Bronchial epithelial cell (primary cell): ENCODE measurements at regions not wholly inside any gene's neighbourhood (a gene's known extent, or its start where the extent isn't known, plus 50 kb on each side); places are given as distances from the start of the nearest gene placed in this dataset.

ENCODE experiments used
- DNase-seq: peaks from one replicate; pipeline ENCODE4 v3.0.0-alpha.2; 2010; ENCODE audit warnings: low read depth
- FAIRE-seq: peaks from 2 replicates; lab custom pipeline; 2011; peaks lifted over from hg19 to GRCh38; lab: Jason Lieb, UNC
- H3K27me3 ChIP-seq: 2 replicates; pipeline ENCODE4 v1.5.1; 2011; ENCODE audit warnings: low read length; ENCODE audit not compliant: control insufficient read depth, insufficient read depth
- H3K36me3 ChIP-seq: 2 replicates; pipeline ENCODE4 v1.5.1; 2011; ENCODE audit warnings: low read length; ENCODE audit not compliant: control insufficient read depth, insufficient read depth
- H3K4me3 ChIP-seq: 2 replicates; pipeline ENCODE4 v1.5.1; 2011; ENCODE audit warnings: mild to moderate bottlenecking, low read depth, low read length, control low read depth
- TF ChIP-seq, protein P1 (sequence below): IDR thresholded peaks from 2 replicates; pipeline ENCODE4 v1.5.1; 2011; ENCODE audit warnings: mild to moderate bottlenecking, moderate library complexity, low read length, control low read depth, inconsistent platforms; ENCODE audit not compliant: insufficient read depth, severe bottlenecking

DNA sequence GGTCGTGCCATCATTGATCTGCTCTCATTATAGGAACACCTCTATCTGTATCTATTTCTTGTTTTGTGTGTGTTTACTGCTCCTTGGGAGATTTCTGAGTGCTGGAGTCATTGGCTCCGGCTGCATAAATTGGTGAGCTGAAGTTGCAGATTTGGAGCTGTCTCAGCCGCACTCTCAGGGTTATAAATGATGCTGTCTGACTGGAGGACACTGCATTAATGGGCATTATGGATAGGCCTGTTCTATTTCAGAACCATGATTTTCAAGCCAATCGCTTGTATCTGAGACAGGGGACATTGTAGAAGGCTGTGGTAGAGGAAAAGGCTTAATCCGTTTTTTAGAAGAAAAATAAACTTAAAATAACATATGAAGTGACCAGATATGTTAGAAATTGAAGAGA, 126.4 kb upstream of the KIF2B start:
- DNase-seq (no peak), FAIRE-seq (no peak)
- TF ChIP-seq, protein P1, sequence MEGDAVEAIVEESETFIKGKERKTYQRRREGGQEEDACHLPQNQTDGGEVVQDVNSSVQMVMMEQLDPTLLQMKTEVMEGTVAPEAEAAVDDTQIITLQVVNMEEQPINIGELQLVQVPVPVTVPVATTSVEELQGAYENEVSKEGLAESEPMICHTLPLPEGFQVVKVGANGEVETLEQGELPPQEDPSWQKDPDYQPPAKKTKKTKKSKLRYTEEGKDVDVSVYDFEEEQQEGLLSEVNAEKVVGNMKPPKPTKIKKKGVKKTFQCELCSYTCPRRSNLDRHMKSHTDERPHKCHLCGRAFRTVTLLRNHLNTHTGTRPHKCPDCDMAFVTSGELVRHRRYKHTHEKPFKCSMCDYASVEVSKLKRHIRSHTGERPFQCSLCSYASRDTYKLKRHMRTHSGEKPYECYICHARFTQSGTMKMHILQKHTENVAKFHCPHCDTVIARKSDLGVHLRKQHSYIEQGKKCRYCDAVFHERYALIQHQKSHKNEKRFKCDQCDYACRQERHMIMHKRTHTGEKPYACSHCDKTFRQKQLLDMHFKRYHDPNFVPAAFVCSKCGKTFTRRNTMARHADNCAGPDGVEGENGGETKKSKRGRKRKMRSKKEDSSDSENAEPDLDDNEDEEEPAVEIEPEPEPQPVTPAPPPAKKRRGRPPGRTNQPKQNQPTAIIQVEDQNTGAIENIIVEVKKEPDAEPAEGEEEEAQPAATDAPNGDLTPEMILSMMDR = no peak
- Histone ChIP-seq H3K4me3 (no peak overlapping the region), H3K27me3 (no peaks in the 10 kb centered on the region), H3K36me3 (no peaks in the 10 kb centered on the region)

DNA sequence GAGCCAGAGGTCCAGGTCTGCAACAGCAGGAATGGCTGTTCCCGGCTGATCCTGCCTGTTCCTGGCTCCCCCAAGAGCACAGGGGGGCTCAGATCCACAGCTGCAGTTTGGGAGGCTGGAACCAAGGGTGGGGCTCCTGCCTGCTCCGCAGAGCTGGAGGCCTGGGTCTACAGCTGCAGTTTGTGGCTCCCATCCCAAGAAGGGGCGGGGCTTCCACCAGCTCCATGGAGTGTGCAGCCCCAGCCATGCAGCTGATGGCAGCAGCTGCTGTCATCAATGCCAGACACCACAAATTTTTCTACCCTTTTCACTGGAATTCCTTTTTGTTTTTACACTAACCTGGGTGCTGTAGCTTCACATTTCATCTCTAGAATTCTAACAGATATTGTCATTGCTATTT, 135.4 kb upstream of the KIF2B start:
- Histone ChIP-seq H3K4me3 (no peak overlapping the region), H3K27me3 (no peaks in the 10 kb centered on the region), H3K36me3 (no peaks in the 10 kb centered on the region)
- no peak for DNase-seq
- TF ChIP-seq, protein P1 = no peak
- FAIRE-seq = no peak

DNA sequence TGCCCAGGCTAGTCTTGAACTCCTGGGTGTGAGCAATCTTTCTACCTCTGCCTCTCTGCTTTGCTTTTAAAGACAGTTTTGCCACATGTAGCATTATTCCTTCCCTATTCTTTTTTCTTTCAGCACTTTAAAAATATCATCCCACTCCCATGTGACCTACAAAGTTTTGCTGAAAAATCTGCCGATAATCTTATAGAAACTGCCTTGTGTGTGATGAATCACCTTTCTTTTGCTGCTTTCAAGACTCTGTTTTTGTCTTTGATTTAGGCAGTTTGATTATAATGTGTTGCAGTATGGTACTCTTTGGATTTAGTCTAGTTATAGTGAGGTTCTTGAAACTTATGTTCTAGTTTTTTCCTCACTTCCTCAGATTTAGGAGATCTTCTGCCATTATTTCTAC, 142.0 kb upstream of the KIF2B start:
- no peak for DNase-seq
- Histone ChIP-seq H3K27me3 (no peaks in the 10 kb centered on the region), H3K4me3 (no peak overlapping the region), H3K36me3 (no peaks in the 10 kb centered on the region)
- TF ChIP-seq, protein P1 = no peak
- FAIRE-seq = no peak

DNA sequence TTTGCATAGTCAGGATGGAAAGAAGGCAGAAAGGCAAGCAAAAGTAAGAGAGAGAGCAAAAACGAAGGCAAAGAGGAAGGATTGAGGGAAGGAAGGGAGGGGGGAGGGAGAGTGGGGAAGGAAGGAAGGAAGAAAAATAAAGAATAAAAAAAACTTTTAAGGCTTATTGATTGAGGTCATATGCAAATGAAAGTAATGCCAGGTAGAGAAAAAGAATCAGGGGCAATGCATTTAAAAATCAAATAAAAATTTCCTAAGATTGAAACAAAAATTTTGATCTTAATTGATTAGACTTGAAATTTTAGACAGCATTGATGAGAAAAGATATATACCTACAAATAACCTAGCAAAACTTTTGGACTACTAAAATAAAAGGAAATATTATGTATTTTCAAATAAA, 153.9 kb upstream of the KIF2B start:
- TF ChIP-seq, protein P1 = no peak
- DNase-seq = no peak
- Histone ChIP-seq H3K27me3 (no peaks in the 10 kb centered on the region), H3K36me3 (no peaks in the 10 kb centered on the region), H3K4me3 (no peak overlapping the region)
- no peak for FAIRE-seq

DNA sequence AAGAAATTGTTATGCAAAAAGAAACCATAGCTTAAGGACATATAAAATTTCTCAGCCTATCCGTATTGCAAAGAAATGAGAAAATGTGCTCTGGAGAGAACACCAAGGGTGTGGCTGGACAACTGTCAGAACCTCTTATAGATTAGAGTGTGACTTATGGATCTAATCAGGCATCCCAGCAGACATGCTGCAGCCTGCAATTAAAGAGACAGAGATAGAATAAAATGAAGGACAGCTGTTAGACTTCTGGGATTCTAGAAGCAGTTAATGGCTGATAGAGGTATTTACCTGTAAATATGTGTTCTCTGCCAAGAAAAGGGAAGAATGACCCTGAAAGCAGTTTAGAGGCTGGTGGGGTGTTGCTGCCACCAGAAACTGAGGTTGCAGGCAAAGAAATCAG, 160.1 kb upstream of the KIF2B start:
- FAIRE-seq (no peak), DNase-seq (no peak)
- Histone ChIP-seq H3K36me3 (no peaks in the 10 kb centered on the region), H3K27me3 (no peaks in the 10 kb centered on the region), H3K4me3 (no peak overlapping the region)
- TF ChIP-seq, protein P1 = no peak

DNA sequence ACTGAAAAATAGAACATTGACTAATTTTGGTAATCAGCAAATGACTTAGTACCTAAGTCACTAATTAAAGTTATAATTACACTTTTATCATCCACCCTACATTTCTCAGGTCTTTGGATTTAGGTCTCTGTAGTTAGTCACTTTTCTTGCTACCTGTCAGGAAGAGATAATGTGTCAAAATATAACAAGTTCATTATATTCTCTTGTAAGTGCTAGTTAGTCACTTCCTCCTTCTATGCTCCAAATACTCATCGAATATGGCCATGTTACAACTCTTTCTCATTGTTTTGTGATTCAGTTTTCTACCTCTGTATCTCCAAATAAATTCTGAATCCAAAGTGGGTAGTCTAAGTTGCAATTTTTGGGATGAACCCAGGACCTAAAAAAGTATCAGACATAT, 163.5 kb upstream of the KIF2B start:
- Histone ChIP-seq H3K27me3 (no peaks in the 10 kb centered on the region), H3K4me3 (no peak overlapping the region), H3K36me3 (no peaks in the 10 kb centered on the region)
- TF ChIP-seq, protein P1 = no peak
- DNase-seq (peak; percentile 1), FAIRE-seq (no peak)
